Adrenal gland (tissue), 9 donors: ENCODE measurements at regions not wholly inside any gene's neighbourhood (a gene's known extent, or its start where the extent isn't known, plus 50 kb on each side); places are given as distances from the start of the nearest gene placed in this dataset.

Source experiments
- DNase-seq, 7 donors: peaks; one replicate each; pipeline ENCODE4 v3.0.0-alpha.2; 2019 to 2020
- H3K27ac ChIP-seq, 5 donors: fragments of 200-600 bp; sonication (generic) in 4 of 5; 1 replicate in 3 of 5; 2 replicates in 2 of 5; pipeline versions ENCODE4 v1.5.1 to v1.8.0; 2016 to 2020; ENCODE audit warnings: mild to moderate bottlenecking in 1 of 5
- H3K27me3 ChIP-seq: fragments of 200-600 bp; 2 replicates; pipeline ENCODE4 v1.8.0; 2021
- H3K36me3 ChIP-seq, 2 donors: fragments of 200-600 bp; replicated peaks in 1 of 2; 1 replicate in 1 of 2; 2 replicates in 1 of 2; pipeline versions ENCODE4 v1.5.1 to v1.8.0; 2018 to 2022
- H3K4me1 ChIP-seq, 2 donors: fragments of 200-600 bp; replicated peaks in 1 of 2; 1 replicate in 1 of 2; 2 replicates in 1 of 2; pipeline versions ENCODE4 v1.5.1 to v1.8.0; 2018 to 2021
- H3K4me3 ChIP-seq, 4 donors: fragments of 200-600 bp; sonication (generic) in 3 of 4; one replicate each; pipeline ENCODE4 v1.5.1; 2016 to 2018
- H3K9me3 ChIP-seq, 3 donors: fragments of 200-600 bp; sonication (generic) in 1 of 3; replicated peaks in 1 of 3; 1 replicate in 2 of 3; 2 replicates in 1 of 3; pipeline versions ENCODE4 v1.5.1 to v1.8.0; 2016 to 2021
- POLR2A ChIP-seq, 2 donors: fragments of 450-650 bp; IDR thresholded peaks; one replicate each; pipeline ENCODE4 v1.6.1; 2017; ENCODE audit warnings: antibody characterized with exemption in 2 of 2, mild to moderate bottlenecking in 2 of 2, moderate library complexity in 1 of 2
- whole genome bisulfite sequencing, 4 donors: extraction: QIAGEN DNeasy Blood & Tissue Kit in 2 of 4; methylation state at CpG; one replicate each; pipeline versions ENCODE4 v1.1.5 to v1.1.7; 2013 to 2017; 5-methylcytosine and 5-hydroxymethylcytosine counted together
- intact Hi-C, 2 donors: fragments of 100-400 bp; cut with DNase I; formaldehyde crosslinking; loops; one replicate each; pipeline versions ENCODE4 v1.14.1 to v1.15.0; 2022 to 2023
- TF ChIP-seq, protein P1 (sequence below), 6 experiments: fragments of 450-650 bp in 4 of 6; fragments of 200-600 bp in 2 of 6; sonication (generic) in 1 of 6; IDR thresholded peaks; 1 replicate in 5 of 6; 2 replicates in 1 of 6; pipeline versions ENCODE4 v1.5.1 to v1.8.0; 2016 to 2021; ENCODE audit warnings: antibody characterized with exemption in 6 of 6, mild to moderate bottlenecking in 2 of 6, moderate library complexity in 1 of 6
- donor health status: healthy with polysubstance abuse.
- donor health status: Bipolar disorder and iron deficiency.
- donor health status: DM: yes; HTN: yes; CAD: no.
- donor health status: DM: no; HTN: no; CAD: no.
- donor health status: DM: no; HTN: no; CAD: no.

GRCh38 chr12:92478692-92479091 lies 224.1 kb upstream of the PLEKHG7 start:
- Histone ChIP-seq H3K9me3 (no peaks in the 10 kb centered on the region), H3K36me3 (no peaks in the 10 kb centered on the region), H3K4me3 (no peak overlapping the region), H3K27ac (no peak overlapping the region), H3K27me3 (no peaks in the 10 kb centered on the region), H3K4me1 (no peaks in the 10 kb centered on the region)
- DNase-seq = no peak
- WGBS, 4 donors = 32 to 54% (median 47%) methylated on average over 2 of the region's 2 CpGs
- intact Hi-C loops = no loop called here
- TF ChIP-seq, protein P1, sequence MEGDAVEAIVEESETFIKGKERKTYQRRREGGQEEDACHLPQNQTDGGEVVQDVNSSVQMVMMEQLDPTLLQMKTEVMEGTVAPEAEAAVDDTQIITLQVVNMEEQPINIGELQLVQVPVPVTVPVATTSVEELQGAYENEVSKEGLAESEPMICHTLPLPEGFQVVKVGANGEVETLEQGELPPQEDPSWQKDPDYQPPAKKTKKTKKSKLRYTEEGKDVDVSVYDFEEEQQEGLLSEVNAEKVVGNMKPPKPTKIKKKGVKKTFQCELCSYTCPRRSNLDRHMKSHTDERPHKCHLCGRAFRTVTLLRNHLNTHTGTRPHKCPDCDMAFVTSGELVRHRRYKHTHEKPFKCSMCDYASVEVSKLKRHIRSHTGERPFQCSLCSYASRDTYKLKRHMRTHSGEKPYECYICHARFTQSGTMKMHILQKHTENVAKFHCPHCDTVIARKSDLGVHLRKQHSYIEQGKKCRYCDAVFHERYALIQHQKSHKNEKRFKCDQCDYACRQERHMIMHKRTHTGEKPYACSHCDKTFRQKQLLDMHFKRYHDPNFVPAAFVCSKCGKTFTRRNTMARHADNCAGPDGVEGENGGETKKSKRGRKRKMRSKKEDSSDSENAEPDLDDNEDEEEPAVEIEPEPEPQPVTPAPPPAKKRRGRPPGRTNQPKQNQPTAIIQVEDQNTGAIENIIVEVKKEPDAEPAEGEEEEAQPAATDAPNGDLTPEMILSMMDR (IDR thresholded peaks at IDR 0.05) = no peak
- no peak for TF ChIP-seq POLR2A (IDR thresholded peaks at IDR 0.05)

DNA sequence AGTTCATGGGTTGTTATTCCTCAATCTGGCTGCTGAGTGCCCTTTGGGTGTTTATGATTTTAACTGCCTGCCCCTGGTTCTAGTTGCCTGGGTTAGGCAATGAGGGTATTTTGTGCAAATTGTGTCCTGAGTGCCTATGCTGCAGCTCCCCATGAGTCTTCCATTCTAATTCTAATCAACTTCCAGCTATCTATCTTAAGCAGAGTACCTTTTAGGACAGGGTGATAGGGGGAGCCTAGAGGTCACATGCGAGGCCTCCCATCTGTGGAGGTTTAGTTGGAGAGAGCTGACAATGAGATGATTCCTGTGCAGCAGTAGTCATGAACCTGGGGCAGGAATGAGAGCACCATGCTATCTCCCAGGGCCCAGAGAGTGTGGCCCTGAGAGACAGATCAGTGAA lies 225.9 kb upstream of the PLEKHG7 start:
- no peaks in the 10 kb centered on the region for H3K9me3 ChIP-seq
- H3K4me3 ChIP-seq = no peak overlapping the region
- no peaks in the 10 kb centered on the region for H3K36me3 ChIP-seq
- intact Hi-C loops = no loop called here
- WGBS, 4 donors = 89 to 100% (median 97%) methylated on average over 1 of the region's 1 CpG
- no peak overlapping the region for H3K27ac ChIP-seq
- no peaks in the 10 kb centered on the region for H3K4me1 ChIP-seq
- no peak for TF ChIP-seq POLR2A (IDR thresholded peaks at IDR 0.05)
- TF ChIP-seq, protein P1 (IDR thresholded peaks at IDR 0.05) = no peak
- no peak for DNase-seq
- H3K27me3 ChIP-seq = no peaks in the 10 kb centered on the region

- Histone ChIP-seq H3K36me3 (no peaks in the 10 kb centered on the region), H3K27ac (no peak overlapping the region), H3K4me3 (no peak overlapping the region), H3K4me1 (peaks cover 0 to 8% of the 10 kb centered on the region in 2 donors), H3K9me3 (no peaks in the 10 kb centered on the region), H3K27me3 (no peaks in the 10 kb centered on the region)
- 70 to 97% (median 92%) methylated on average over 2 of the region's 2 CpGs for WGBS, 4 donors
- TF ChIP-seq, protein P1 (IDR thresholded peaks at IDR 0.05) = no peak
- no peak for TF ChIP-seq POLR2A (IDR thresholded peaks at IDR 0.05)
- DNase-seq = no peak
- intact Hi-C loops = no loop called here
Observed at GRCh38 chr12:92473564-92473963, 229.2 kb upstream of the PLEKHG7 start.

- 94 to 99% (median 95%) methylated on average over 2 of the region's 2 CpGs for WGBS, 4 donors
- intact Hi-C loops = no loop called here
Observed at GRCh38 chr12:92472201-92472600, 230.6 kb upstream of the PLEKHG7 start.

More at GRCh38 chr12:92472201-92472600, 230.6 kb upstream of the PLEKHG7 start:
- H3K9me3 ChIP-seq = no peaks in the 10 kb centered on the region
- peaks cover 0 to 16% of the 10 kb centered on the region in 2 donors for H3K4me1 ChIP-seq
- TF ChIP-seq, protein P1 (IDR thresholded peaks at IDR 0.05) = no peak
- TF ChIP-seq POLR2A (IDR thresholded peaks at IDR 0.05) = no peak
- no peaks in the 10 kb centered on the region for H3K27me3 ChIP-seq
- no peaks in the 10 kb centered on the region for H3K36me3 ChIP-seq
- H3K4me3 ChIP-seq = no peak overlapping the region
- H3K27ac ChIP-seq = no peak overlapping the region
- no peak for DNase-seq
